Stimulated activated CD8-positive, alpha-beta memory T cell treated with anti-CD3 and anti-CD28 coated beads, Interleukin-15, amount 100 ng/mL, for 24 hours (primary cell): ENCODE measurements at regions not wholly inside any gene's neighbourhood (a gene's known extent, or its start where the extent isn't known, plus 50 kb on each side); places are given as distances from the start of the nearest gene placed in this dataset.

Experiments
- DNase-seq: peaks from one replicate; pipeline ENCODE4 v3.0.0-alpha.2; 2020; ENCODE audit warnings: low read depth

DNA sequence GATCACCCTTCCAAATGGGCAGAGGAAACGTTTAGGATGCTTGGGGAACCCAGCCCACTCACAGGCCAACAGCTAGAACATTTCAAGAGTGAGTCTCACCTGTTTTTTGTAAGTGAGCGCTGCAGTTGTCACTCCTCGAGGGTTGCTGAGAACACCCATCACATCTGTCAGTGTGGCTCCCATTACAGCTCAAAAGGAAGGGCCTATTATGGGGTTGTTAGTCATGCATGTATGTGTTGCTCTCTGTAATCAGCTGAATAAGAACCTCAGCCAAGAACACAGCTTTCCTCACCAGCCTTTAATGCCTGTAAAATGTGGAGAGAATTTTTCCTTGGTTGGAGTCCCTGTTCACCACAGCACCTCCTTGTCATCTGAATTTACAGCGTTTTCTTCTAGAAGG is 196.3 kb upstream of the KLF4 start:
- DNase-seq, result no peak

DNA sequence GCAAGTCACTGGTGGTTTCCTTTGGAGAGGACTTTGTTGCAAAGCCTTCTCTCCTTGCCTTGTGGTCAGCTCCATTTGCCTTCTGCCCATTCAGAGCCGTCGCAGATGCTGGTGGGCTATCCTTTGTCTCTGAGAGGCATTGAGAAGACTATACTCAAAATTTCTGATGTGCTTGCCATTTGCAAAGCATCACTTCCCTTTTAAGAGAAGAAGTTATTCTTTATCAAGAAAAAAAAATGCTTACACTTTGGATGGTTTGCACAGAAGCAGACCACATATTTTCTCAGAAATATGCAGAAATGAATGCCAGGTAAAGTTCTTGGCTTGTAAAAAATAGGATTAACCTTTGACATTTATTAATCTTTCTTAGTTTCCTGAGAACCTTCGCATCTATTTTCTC is 195.8 kb upstream of the KLF4 start:
- DNase-seq, result no peak

GRCh38 chr9:107684224-107684623 is 194.7 kb upstream of the KLF4 start:
- DNase-seq, result no peak

- DNase-seq, result no peak
These were observed 194.0 kb upstream of the KLF4 start for GRCh38 chr9:107683566-107683965.

GRCh38 chr9:107681988-107682387 is 192.4 kb upstream of the KLF4 start:
- no peak for DNase-seq

- no peak for DNase-seq
These were observed 186.0 kb upstream of the KLF4 start for GRCh38 chr9:107675351-107676259.

DNA sequence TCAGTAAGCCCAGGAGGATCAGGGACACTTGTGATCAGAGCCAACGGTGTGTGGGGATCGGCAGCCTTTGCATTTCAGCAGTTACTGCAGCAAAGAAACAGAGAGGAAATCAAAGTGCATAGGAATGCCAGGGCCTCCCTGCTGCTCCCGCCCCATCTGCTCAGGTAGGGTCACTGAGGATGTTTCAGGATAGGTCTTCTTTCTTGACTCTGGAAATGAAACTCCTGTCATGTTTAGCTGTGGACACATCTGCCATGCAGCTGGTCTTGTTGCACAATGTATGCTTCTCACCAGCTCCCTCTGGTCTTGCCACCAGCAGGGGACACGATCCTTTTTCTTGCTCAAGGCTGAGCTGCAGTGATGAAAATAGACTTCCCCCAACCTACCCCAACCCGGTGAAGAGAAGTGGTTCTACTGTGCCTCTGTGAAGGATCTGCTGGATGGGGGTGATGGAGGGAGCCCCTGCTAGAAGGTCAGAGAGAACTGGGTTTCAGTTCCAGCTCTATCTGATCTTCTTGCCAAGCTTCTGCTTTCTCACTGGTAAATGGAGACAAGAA is 185.2 kb upstream of the KLF4 start:
- DNase-seq, result no peak

DNA sequence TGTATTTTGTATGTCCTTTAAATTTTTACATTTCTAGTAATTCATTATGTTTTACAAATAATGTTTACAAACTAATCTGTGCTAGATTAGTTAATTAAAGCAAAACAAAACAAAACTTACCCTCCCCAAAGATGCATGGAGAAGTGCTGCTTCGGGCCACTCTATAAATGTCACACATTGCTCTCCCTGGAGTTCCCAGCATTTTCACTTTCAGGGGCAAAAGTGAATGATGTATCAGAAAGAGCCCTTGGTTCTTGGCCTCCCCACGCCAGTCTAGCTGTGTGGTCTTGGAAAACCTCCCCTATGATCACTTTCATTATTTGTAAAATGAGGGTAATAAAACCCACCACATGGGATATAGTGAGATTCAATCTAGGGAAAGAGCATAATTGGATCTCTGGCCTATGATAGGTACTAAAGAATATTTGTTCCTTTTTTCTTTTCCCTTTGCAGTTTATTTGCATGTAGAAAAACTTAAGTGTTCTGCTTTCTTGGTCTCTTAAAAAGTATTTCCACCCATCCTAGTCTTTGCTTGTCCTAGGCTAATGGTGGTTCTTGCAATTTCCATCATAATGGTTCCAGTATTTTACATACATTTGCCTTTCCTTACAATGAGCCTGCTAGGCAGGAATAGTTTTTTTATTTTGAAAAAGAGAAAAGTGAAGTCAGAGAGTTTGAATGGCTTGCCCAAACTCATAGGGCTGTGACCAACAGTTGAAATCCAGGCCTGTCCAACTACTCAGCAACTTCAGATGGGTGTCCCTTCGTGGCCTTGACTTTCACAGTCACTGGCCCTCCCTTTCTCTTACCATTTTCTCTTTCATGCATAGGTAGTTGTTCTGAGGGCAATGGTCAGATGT is 184.5 kb upstream of the KLF4 start:
- no peak for DNase-seq

GRCh38 chr9:107671588-107671987 is 182.0 kb upstream of the KLF4 start:
- DNase-seq, result no peak

DNA sequence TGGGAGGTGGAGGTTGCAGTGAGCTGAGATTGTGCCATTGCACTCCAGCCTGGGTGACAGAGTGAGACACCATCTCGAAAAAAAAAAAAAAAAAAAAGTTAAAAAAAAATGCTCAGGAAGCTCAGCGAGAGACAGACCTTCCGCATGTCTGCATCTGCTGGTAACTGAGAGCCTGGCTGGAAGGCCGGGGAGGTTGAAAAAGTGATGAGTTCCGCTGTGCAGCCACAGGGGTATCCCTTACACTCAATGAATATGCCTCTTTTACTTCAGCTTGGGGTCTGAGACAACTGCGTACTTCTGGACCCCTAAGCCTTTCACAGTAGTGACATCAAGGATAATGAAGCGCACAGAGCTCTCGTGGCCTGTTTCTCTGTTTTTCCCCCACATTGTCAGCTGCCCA is 179.9 kb upstream of the KLF4 start:
- DNase-seq, result no peak

- no peak for DNase-seq
These were observed 177.9 kb upstream of the KLF4 start for GRCh38 chr9:107667231-107668070.

DNA sequence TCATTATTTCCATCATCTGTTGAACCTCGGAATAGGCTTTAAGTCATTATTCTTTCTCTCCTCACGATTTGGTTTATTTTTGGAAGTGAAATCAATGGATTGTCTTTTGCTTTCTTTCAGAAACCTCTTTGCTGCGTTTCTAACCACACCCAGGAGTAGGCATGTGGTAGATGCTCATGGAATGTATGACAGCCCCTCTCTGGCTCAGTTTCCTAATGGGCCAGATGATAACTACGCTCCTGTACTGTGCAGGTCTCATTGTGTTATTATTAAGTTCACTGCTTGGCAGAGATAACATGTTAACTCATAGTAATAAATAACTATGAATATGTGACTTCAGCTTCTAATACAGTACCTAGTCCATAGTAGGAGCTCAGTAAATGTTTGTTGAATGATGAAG is 175.5 kb upstream of the KLF4 start:
- no peak for DNase-seq

GRCh38 chr9:107660976-107661375 is 171.4 kb upstream of the KLF4 start:
- DNase-seq, result no peak

DNA sequence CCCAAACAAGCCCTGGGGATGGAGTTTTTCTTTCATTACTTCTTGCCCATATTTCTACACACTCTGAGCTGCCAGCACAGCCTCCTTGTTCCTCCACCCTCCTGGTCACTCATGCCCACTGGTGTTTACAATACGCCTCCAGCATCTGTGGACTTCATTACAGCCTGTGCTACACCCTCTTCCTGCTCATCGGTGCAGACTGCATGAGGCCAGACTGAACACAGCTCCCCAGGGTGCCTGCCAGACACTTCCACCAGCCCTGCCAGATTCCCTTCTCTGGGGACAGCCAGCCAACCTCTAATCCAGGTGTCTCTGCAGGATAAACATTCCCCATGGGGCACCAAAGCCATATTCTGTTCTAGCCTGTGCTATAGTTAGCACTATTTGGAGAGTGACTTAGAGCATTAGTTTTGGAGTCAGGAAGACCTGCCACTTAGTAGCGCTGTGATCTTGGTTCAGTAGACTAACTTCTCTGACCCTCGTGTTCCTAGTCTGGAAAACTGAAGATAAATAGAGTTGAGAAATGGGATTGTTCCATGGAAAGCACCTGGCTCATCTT is 163.8 kb upstream of the KLF4 start:
- DNase-seq, result no peak

GRCh38 chr9:107650995-107651394 is 161.4 kb upstream of the KLF4 start:
- no peak for DNase-seq

DNA sequence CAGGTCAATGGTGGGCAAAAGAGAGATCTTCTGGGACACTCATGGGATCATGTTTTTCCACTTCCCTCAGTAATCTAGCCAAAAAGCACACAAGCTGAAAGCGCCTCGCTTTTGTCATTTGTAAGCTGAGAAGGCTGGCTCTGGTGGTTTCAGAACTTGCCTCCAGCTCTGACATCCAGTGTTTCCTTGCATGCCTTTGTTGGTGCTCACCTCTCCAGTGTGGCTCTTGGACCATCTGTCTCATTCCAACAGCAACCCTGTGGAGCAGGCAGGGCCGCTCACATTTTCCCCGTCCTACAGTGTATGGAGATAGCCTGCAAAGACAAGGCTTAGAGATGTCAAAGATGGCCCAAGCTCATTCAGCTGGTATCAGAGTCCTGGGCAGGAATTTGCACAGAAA is 160.8 kb upstream of the KLF4 start:
- no peak for DNase-seq

DNA sequence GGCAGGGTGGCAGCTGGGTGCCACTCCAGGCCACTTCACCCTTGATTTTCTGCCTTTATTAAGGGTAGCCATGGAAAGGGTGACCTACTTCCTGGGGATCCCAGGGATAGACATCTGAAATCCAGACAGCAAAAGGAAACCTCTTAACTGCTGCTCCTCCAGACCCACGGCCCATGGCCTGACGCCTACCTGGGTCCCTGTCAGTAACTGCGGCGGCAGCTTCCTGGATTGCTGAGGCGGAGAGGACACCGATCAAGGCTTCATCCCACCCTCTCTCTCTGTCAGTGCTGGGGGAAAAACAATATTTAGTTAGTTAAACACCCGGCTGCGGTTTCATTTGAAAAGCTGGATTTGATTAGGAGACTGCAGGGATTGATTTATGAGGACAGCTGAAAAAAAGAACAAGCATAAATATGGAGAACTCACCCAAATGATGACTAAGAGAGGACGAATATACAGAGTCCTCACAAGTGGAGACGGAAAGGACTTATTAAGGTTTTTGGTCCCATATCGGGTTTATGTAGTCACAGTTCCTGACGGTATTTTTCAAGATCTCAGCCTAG is 158.7 kb upstream of the KLF4 start:
- DNase-seq, result no peak

- no peak for DNase-seq
These were observed 158.0 kb upstream of the KLF4 start for GRCh38 chr9:107647611-107648010.

DNA sequence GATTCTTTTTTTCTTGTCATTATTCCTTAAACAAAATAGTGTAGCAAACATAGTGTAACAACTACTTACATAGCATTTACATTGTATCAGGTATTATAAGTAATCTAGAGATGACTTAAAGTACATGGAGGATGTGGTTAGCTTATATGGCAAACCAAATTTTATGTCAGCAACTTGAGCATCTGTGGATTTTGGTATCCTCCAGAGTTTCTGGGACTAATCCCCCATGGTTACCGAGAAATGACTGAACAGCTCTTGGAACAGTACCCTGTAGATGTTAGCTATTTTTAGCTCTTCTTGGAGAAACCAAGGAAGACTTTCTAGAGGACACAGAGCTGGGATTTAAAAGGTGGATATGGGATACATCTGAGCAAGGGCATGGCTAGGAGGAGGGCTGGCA is 157.6 kb upstream of the KLF4 start:
- no peak for DNase-seq

GRCh38 chr9:107645464-107645833 is 155.9 kb upstream of the KLF4 start:
- no peak for DNase-seq

DNA sequence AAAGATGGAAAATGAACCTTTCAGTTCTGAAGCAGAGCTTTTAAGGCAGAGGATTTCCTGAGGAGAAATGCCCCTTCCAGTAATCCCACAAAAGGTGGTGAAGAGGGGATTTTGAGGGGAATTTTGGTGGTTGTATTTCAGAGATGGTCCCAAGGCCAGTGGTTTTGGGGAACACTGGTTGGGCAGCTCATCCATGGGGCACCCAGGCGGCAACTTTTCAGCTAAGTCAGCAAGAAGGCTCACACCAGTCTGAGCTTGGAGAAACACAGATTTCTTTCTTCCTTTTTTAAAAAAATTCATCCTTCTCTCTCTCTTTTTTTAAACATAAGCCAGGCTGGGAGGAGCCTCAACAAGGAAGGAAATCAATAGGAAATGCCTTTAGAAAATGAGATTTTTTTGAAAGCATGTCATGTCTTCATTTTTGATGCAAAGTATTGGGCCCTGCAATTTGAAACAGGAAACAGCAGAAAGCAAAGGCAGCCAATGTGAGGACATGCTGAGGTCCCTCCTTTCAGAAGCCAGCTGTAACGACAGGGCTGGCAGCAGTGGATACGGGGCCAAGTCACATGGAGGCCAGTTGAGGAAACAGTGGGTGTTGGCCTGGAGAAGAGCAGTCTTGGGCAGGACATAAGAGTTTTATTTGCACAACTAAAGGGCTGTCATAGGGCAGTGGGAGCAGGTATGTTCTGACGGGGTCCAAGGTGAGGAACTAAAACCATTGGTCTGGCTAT is 155.3 kb upstream of the KLF4 start:
- no peak for DNase-seq
